Esophagus muscularis mucosa (tissue), 4 donors: ENCODE measurements at regions not wholly inside any gene's neighbourhood (a gene's known extent, or its start where the extent isn't known, plus 50 kb on each side); places are given as distances from the start of the nearest gene placed in this dataset.

Experiments used
- DNase-seq: peaks from one replicate; pipeline ENCODE4 v3.0.0-alpha.2; 2017; ENCODE audit errors: extremely low spot score
- H3K27ac ChIP-seq, 4 donors: fragments of 200-600 bp; sonication (generic); replicated peaks in 1 of 4; 1 replicate in 3 of 4; 2 replicates in 1 of 4; pipeline ENCODE4 v1.5.1; 2016 to 2019; ENCODE audit warnings: mild to moderate bottlenecking in 1 of 4
- H3K27me3 ChIP-seq, 4 donors: fragments of 200-600 bp; sonication (generic); one replicate each; pipeline versions ENCODE4 v1.5.1 to v1.6.0; 2016 to 2019
- H3K36me3 ChIP-seq, 4 donors: fragments of 200-600 bp; sonication (generic); one replicate each; pipeline ENCODE4 v1.5.1; 2016 to 2019
- H3K4me1 ChIP-seq, 4 donors: fragments of 200-600 bp; sonication (generic); one replicate each; pipeline ENCODE4 v1.5.1; 2016 to 2019
- H3K4me3 ChIP-seq, 4 donors: fragments of 200-600 bp; sonication (generic); 1 replicate in 2 of 4; 2 replicates in 2 of 4; pipeline ENCODE4 v1.5.1; 2016 to 2019; ENCODE audit warnings: mild to moderate bottlenecking in 4 of 4, moderate library complexity in 1 of 4
- H3K9me3 ChIP-seq, 4 donors: fragments of 200-600 bp; sonication (generic); 1 replicate in 3 of 4; 2 replicates in 1 of 4; pipeline ENCODE4 v1.5.1; 2016 to 2019
- CTCF ChIP-seq, 3 experiments: fragments of 200-600 bp in 2 of 3; fragments of 450-650 bp in 1 of 3; sonication (generic) in 2 of 3; IDR thresholded peaks; one replicate each; pipeline ENCODE4 v1.5.1; 2017 to 2019; ENCODE audit warnings: antibody characterized with exemption in 3 of 3, mild to moderate bottlenecking in 2 of 3, moderate library complexity in 1 of 3
- EP300 ChIP-seq: sonication (generic); formaldehyde crosslinking; IDR thresholded peaks from one replicate; pipeline ENCODE4 v1.6.1; 2017; ENCODE audit warnings: antibody characterized with exemption
- POLR2A ChIP-seq: fragments of 450-650 bp; IDR thresholded peaks from one replicate; pipeline ENCODE4 v1.6.1; 2017; ENCODE audit warnings: antibody characterized with exemption, moderate library complexity, mild to moderate bottlenecking, low read depth
- POLR2AphosphoS5 ChIP-seq, 2 donors: sonication (generic); formaldehyde crosslinking; IDR thresholded peaks; one replicate each; pipeline ENCODE4 v1.6.1; 2017; ENCODE audit warnings: antibody characterized with exemption in 2 of 2
- WGBS: methylation state at CpG from one replicate; pipeline ENCODE4 v1.1.5; 2018; 5-methylcytosine and 5-hydroxymethylcytosine counted together
- intact Hi-C: fragments of 100-400 bp; cut with DNase I; formaldehyde crosslinking; loops from one replicate; pipeline ENCODE4 v1.15.1; 2023

GRCh38 chr7:13715534-13715933, 273.9 kb downstream of the ETV1 start:
- Histone ChIP-seq H3K4me3 (no peak overlapping the region), H3K27me3 (no peaks in the 10 kb centered on the region), H3K27ac (no peak overlapping the region), H3K36me3 (no peaks in the 10 kb centered on the region), H3K9me3 (peaks cover 0 to 13% (median 8%) of the 10 kb centered on the region in 4 donors), H3K4me1 (no peaks in the 10 kb centered on the region)
- WGBS: 90% methylated on average over 1 of the region's 1 CpG
- DNase-seq: no peak
- intact Hi-C loops: no loop called here
- TF ChIP-seq CTCF (IDR thresholded peaks at IDR 0.05) (no peak), EP300 (no peak), POLR2A (no peak), POLR2AphosphoS5 (IDR thresholded peaks at IDR 0.05) (no peak)

GRCh38 chr7:13717031-13717430, 272.4 kb downstream of the ETV1 start:
- DNase-seq: no peak
- intact Hi-C loops: no loop called here
- Histone ChIP-seq H3K36me3 (no peaks in the 10 kb centered on the region), H3K4me1 (no peaks in the 10 kb centered on the region), H3K9me3 (peaks cover 0 to 13% (median 8%) of the 10 kb centered on the region in 4 donors), H3K27me3 (no peaks in the 10 kb centered on the region), H3K4me3 (no peak overlapping the region), H3K27ac (no peak overlapping the region)
- TF ChIP-seq POLR2A (no peak), EP300 (no peak)
- 80% methylated on average over 2 of the region's 2 CpGs for WGBS

- no peak overlapping the region for H3K27ac ChIP-seq
- no peak for DNase-seq
- no peaks in the 10 kb centered on the region for H3K36me3 ChIP-seq
- no peaks in the 10 kb centered on the region for H3K4me1 ChIP-seq
- H3K27me3 ChIP-seq: no peaks in the 10 kb centered on the region
- WGBS: 77% methylated on average over 8 of the region's 8 CpGs
- intact Hi-C loops: no loop called here
- no peak for TF ChIP-seq EP300
- no peak for TF ChIP-seq POLR2A
- no peak for TF ChIP-seq POLR2AphosphoS5 (IDR thresholded peaks at IDR 0.05)
- TF ChIP-seq CTCF (IDR thresholded peaks at IDR 0.05): no peak
- no peaks in the 10 kb centered on the region for H3K9me3 ChIP-seq
- no peak overlapping the region for H3K4me3 ChIP-seq
These were observed 265.1 kb downstream of the ETV1 start for GRCh38 chr7:13724191-13724976.

- no peak for DNase-seq
- intact Hi-C loops: no loop called here
These were observed 264.4 kb downstream of the ETV1 start for GRCh38 chr7:13724977-13725566.

More at GRCh38 chr7:13724977-13725566, 264.4 kb downstream of the ETV1 start:
- H3K27me3 ChIP-seq: no peaks in the 10 kb centered on the region
- no peaks in the 10 kb centered on the region for H3K9me3 ChIP-seq
- TF ChIP-seq POLR2AphosphoS5 (IDR thresholded peaks at IDR 0.05) (no peak), POLR2A (no peak), CTCF (IDR thresholded peaks at IDR 0.05) (no peak), EP300 (no peak)
- no peak overlapping the region for H3K4me3 ChIP-seq
- H3K27ac ChIP-seq: no peak overlapping the region
- WGBS: 72% methylated on average over 6 of the region's 6 CpGs
- no peaks in the 10 kb centered on the region for H3K4me1 ChIP-seq
- H3K36me3 ChIP-seq: no peaks in the 10 kb centered on the region
